HG02885 (cell line): ENCODE measurements at regions not wholly inside any gene's neighbourhood (a gene's known extent, or its start where the extent isn't known, plus 50 kb on each side); places are given as distances from the start of the nearest gene placed in this dataset.
"Not testable (repeated sequence)": the region's sequence is repeated elsewhere in the genome, so short reads cannot be mapped to it uniquely, and the experiment has no call there.

Source experiments
- ATAC-seq: cut with Tn5 transposase; IDR thresholded peaks from one replicate; pipeline ENCODE4 v1.9.1; 2021; ENCODE audit warnings: mild to moderate bottlenecking; ENCODE audit not compliant: unreplicated experiment, poor library complexity

DNA sequence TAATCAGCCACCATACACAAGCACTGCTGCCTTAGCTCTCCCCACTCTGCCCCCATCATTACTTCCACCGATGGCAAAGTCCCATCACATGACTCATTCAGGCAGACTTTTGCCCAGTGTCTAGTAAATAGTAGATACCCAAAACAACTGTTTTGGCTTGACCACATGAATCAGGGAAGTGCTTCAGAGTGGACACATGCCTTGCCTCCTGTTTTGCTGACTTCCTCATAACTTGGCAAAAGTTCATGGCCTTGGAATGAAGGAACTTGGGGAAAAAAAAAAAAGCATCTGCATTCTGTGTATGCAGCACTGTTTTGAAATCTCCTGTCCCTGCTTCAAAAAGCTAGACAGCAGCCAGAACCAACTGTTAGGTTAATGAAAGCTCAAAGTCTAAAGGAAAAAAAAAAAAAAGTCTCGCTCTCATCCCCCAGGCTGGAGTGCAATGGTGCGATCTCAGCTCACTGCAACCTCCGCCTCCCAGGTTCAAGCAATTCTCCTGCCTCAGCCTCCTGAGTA is 335.3 kb downstream of the FAM181B start:
- no peak for ATAC-seq

DNA sequence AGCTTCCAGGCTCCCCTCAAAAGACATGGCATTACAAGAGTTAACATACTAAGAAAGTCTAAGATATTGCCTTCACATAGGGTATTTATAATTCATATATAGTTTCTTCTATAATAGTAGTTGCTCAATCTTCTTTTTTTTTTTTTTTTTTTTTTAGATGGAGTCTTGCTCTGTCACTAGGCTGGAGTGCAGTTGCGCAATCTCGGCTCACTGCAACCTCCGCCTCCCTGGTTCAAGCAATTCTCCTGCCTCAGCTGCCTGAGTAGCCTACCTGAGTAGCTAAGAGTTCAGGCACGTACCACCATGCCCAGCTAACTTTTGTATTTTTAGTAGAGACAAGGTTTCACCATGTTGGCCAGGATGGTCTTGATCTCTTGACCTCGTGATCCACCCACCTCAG is 337.0 kb downstream of the FAM181B start:
- not testable (repeated sequence) for ATAC-seq

DNA sequence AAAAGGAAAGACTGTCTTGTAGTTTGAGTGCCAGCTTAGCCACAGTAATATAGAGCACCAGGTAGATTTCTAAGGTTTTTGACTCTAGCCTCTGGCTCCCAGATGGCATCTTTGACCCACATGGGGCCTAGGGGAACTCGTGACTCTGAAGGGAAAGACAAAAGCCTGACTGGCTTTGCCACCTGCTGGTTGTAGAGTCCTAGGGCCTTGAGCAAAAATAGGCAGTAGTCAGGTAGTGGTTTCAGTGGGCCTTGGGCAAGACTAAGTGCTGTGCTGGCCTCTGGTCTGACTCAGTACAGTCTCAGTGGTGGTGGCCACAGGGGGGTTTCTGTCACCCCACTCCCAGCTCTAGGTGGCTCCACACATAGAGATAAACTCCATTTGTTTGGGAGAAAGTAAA is 349.4 kb downstream of the FAM181B start:
- ATAC-seq: no peak

DNA sequence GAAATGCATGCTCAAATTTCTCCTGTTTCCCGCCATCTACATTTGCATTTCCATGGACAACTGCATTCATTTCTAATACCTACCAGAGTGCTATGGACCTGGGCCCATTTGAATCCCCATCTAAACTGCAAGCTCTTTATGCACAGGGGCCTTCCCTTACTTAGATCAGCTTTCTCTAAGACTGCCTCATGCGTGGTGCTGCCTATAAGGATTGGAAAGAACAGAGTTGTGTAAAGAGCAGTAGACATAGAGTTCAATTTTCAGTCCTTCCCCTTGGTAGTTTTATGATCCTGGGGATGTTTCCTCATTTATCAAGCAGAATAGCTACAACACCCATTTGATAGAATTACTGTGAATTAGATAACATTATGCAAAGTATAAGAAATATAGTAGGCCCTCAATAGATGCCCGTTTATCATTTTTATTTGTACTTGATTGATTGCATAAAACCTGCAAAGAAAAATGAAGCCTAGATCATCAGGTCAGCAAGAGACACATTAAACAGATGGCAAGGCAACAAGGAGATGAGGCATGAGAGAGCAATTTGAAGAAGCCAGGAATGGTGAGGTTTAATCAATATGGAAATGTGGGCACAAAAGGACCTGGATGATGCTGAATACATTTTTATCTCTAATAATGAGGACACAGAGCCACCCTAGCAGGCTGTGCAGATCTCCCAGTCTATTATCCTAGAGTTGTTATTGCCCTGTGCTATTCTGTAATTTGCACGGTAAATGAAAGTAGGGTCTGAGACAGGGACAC is 359.7 kb downstream of the FAM181B start:
- no peak for ATAC-seq

- no peak for ATAC-seq
Measured at GRCh38 chr11:82365351-82365750, 368.3 kb downstream of the FAM181B start.

DNA sequence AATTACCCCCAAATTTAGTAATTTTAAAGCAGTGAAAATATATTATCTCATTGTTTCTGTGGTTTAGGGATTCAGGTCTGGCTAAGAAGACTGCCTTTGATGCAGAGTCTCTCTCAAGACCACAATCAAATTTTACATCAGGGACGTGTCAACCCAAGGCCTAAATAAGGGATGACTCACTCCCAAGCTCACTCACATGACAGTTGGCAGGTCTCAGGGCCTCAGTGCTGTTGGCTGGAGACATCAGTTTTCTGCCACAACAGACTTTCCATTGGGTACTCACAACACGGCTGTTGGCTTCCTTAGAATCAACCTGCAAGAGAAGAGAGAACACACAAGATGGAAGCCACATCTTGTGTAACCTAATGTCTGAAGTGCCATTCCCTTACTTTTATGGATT is 377.3 kb downstream of the FAM181B start:
- ATAC-seq: no peak

DNA sequence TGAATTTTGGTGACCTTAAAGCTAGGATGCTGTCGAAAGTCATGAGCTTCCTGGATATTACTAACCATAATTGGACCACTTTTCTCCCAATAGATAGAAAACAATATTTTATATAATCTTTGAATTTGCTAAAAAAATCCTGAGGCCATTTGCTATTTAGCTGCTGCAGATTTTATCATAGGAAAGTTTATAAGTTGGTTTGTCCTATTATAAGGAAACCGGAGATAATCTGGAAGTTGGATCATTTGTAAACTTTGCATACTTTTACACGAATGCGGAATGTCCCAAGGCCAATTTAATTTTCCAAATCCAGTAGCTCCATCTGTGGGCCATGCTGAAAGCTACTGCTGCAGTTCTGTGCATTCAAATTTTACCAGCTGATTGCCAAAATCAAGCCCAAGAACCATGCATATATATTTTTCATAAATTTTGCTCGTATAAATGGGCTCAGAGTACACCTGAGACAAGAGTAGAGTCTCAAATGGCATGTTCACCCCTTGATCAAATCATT is 378.3 kb downstream of the FAM181B start:
- no peak for ATAC-seq

- ATAC-seq: no peak
Measured at GRCh38 chr11:82326853-82327252, 406.8 kb downstream of the FAM181B start.

DNA sequence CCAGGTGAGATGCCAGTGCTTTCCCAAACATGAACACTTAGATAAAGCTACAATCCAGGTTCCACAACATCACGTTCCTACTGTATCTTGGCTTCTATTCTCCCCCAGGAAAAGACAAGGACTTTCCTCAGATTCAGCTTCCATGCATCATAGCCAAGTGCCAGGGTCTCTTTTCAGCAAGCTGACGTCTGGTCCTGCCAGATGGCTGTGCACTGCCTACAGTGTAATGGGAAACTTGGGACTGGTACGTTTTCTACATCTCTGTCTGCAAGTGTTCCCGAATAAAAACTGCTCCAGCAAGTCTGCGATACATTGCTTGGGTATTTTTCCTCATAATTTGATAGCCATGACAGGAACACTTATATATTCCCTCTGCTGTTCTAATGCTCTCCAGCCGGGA is 412.5 kb downstream of the FAM181B start:
- no peak for ATAC-seq

DNA sequence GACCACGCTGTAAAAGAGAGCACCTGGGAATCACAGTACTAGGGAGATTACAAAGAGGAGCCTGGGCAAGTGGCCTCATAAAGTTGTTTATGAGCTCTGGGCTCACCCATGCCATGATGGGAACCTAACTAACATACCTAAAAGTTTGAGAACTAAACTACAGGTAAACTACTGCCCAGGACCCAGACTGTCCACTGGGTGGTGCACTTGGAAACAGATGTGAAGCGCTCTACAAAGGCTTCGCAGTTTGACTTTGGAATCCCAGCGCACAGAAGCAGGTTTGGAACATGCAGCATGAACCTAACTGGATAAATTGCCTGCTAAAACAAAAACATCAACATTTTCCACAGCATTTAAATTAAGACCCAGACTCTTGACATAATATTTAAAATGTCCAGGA is 418.6 kb downstream of the FAM181B start:
- peak; percentile 73 for ATAC-seq

DNA sequence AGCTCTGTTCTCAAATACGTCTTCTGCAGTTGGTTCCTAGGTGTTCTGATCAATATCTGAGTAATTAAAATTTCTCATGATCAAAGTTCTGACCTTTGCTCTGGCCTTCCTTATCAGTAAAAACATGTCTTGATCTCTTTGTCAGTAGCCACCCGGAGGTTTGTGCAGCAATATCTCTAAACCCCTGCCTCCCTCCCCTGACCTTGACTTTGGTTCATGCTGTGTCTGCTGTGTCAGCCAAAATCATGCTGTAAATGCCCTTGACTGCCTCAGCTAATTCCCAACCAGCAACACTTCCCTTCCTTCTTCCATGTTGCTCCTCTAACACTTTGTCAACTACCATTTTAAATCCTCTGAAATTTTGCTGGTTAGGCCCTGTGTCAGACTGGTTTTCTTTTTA is 424.7 kb downstream of the FAM181B start:
- no peak for ATAC-seq

DNA sequence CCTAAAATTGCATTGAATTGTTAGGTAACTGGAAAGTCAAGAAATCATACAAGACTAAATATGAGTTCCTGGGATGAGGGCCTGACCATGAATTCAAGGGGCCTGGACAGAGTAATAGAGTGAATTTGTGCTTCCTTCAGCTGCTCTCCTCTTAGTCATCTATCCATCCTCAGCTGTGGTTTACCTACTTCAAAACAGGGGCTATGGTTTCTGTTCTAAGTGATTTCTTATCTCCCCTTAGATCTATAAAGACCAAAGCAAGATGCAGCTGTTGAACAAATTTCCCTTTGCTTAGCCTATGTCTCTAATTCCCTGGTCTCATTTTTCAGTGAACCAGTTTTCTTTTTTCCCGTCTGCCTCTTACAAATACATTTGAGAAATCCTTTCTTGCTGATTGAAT is 428.5 kb downstream of the FAM181B start:
- ATAC-seq: no peak

GRCh38 chr11:82303671-82304070 is 430.0 kb downstream of the FAM181B start:
- no peak for ATAC-seq

DNA sequence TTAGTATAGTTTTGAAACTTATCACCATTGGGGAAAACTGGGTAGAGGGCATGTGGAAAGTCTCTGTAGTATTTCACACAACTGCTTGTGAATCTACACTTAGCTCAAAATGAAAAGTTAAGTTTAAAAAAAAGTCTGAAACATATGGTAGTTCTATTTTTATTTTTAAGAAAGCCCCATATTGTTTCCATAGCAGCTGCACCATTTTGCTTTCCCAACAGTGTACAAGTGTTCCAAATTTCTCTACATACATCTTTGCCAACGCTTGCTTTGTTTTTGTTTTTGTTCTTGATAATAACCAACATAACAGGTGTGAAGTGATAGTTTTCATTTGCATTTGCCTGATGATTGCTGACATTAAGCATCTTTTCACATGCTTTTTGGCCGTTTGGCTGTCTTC is 445.2 kb downstream of the FAM181B start:
- no peak for ATAC-seq

- no peak for ATAC-seq
Measured at GRCh38 chr11:82270870-82271269, 462.8 kb downstream of the FAM181B start.

DNA sequence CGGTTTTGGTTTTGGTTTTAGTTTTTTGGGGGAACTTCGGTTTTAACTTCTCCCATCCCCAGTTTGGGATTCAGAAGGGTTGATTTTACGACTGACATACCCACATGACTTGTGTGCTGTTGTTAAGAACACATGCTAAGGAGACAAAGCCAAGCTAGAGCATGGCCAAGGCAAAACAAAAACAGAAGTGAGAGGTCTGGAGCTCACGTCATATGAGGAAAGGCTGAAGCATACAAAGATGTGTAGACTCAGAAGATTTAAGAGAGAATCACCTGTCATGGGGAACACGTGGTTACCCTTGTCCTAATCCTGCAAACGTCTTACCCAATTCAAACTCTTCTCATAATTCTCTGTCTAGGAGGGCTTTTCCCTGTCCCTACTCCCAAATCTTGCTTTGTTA is 465.0 kb downstream of the FAM181B start:
- no peak for ATAC-seq

DNA sequence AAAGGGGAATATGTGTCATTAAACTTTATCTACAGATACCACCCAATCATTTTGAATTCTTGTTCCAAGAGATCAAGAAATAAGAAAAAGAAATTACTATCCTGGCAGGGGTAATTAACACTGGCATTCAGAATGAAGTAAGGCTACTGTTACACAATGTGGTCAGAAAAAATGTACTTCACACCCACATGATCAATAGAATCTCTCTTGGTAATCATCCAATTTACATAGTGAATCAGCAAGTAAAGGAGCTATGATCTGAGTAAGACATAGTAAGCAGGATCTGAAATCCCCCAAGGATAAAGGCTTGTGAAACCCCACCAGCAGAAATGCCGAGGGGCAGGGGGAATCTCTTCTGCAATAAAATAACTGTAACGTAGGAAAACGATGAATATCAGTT is 466.5 kb downstream of the FAM181B start:
- no peak for ATAC-seq

- ATAC-seq: no peak
Measured at GRCh38 chr11:82261367-82261766, 472.3 kb downstream of the FAM181B start.

DNA sequence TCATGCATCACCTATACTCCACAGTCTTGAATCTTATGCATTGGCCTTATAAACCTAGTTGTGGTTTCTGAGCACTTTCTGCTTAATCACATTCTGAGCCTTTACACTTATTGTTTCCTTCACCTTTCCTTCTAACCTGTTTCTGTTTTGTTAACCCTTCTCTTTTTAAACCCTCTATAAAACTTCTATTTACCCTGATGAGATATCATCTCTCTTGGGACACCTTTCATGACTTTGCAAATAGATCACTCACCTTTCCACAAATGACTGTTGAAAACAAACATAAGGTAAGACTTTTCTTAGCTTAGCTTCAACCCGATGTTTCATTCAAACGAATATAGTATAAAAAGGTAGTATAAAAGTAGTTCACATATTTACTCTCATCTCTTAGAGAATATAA is 483.6 kb downstream of the FAM181B start:
- no peak for ATAC-seq

DNA sequence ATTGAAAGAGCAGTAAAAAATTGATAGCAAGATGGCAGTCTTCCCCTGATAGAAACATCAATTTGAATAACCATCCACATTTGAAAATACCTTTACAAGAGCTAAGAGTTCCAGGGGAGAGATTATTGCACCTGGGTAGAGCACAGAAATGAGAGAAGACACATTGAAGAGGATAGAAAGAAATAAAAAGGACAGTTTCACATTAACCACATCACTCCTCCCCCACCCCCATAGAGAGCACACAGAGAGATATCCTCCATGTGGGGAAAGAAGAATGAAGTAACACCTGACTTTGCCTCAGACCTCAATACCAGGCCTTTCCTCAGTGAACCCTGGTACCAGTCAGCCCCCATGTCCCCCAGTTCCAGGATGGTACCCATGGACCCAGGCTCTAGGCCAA is 486.7 kb downstream of the FAM181B start:
- no peak for ATAC-seq

- ATAC-seq: no peak
Measured at GRCh38 chr11:82239498-82239897, 494.2 kb downstream of the FAM181B start.

- ATAC-seq: no peak
Measured at GRCh38 chr11:82234256-82234655, 499.4 kb downstream of the FAM181B start.
